AG04450 (cell line): ENCODE measurements at regions not wholly inside any gene's neighbourhood (a gene's known extent, or its start where the extent isn't known, plus 50 kb on each side); places are given as distances from the start of the nearest gene placed in this dataset.

ENCODE experiments used
- CTCF ChIA-PET: fragments of 300-600, 350-600 bp; formaldehyde crosslinking; extraction: SDS; loops from one replicate; lab custom pipeline; 2022; ENCODE audit warnings: antibody characterized with exemption, inconsistent platforms; lab: Charles Lee
- POLR2A ChIA-PET: fragments of 350-600 bp; formaldehyde crosslinking; extraction: SDS; loops from one replicate; lab custom pipeline; 2021; ENCODE audit warnings: antibody characterized with exemption, inconsistent platforms; lab: Yijun Ruan, JAX
- DNase-seq: peaks from one replicate; pipeline ENCODE4 v3.0.0-alpha.2; 2011; ENCODE audit warnings: low read depth, low spot score
- H3K27ac ChIP-seq: one replicate; pipeline ENCODE4 v1.5.1; 2012; ENCODE audit warnings: low read depth, low read length, control low read depth
- H3K27me3 ChIP-seq: one replicate; pipeline ENCODE4 v1.6.0; 2012; ENCODE audit warnings: low read length; ENCODE audit not compliant: control insufficient read depth, insufficient read depth
- H3K4me3 ChIP-seq: 2 replicates; pipeline ENCODE4 v1.5.1; 2011; ENCODE audit warnings: mild to moderate bottlenecking, low read depth, low read length, control low read depth
- H3K9me3 ChIP-seq: 2 replicates; pipeline ENCODE4 v1.5.1; 2012; ENCODE audit warnings: low read length; ENCODE audit not compliant: control insufficient read depth, insufficient read depth
- CTCF ChIP-seq: IDR thresholded peaks from 2 replicates; pipeline ENCODE4 v1.5.1; 2011; ENCODE audit warnings: low read depth, low read length, control low read depth, inconsistent platforms

DNA sequence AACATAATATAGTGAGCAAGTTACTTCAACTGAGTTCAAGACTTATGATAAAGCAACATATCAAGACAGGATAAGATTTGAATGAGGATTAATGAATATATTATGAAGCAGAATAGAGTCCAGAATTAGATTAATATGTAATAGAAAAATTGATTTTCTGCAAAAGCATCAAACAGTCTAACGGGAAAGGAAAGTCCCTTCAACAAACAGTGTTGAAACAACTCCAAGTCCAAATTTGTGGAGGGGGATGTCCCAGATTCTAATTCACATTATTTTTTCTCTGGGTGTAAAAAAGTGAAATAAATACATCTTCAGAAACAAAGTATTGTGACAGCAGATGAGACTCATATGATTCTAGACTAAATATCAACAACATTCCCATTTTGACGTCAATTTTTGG lies 289.7 kb downstream of the C6orf118 start:
- H3K27ac ChIP-seq = no peak overlapping the region
- no peak for DNase-seq
- POLR2A ChIA-PET = no interaction called here
- H3K9me3 ChIP-seq = peaks cover 14% of the 10 kb centered on the region
- CTCF ChIA-PET = no interaction called here
- no peak overlapping the region for H3K4me3 ChIP-seq
- no peaks in the 10 kb centered on the region for H3K27me3 ChIP-seq
- no peak for TF ChIP-seq CTCF

DNA sequence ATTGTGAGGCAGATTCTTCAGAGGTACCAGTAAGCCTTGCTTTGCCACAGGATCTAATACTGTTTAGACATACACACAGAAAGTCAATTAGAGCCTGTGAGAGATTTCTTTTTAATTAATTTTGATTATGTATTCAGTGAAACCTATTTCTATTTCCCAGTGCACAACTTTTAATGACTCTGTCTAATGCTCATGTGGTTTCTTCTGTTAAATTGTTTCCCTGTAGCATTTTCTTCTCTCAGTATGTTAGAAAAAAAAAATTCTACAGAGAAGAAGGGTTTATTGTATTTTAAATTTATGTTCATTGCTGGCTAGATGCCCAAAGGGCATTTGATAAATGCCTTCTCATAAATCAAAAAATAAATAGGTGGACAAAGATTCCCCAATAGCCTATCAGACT lies 293.7 kb downstream of the C6orf118 start:
- Histone ChIP-seq H3K9me3 (peaks cover 19% of the 10 kb centered on the region), H3K4me3 (no peak overlapping the region), H3K27ac (no peak overlapping the region), H3K27me3 (no peaks in the 10 kb centered on the region)
- no peak for DNase-seq
- POLR2A ChIA-PET = no interaction called here
- no peak for TF ChIP-seq CTCF
- CTCF ChIA-PET = no interaction called here

DNA sequence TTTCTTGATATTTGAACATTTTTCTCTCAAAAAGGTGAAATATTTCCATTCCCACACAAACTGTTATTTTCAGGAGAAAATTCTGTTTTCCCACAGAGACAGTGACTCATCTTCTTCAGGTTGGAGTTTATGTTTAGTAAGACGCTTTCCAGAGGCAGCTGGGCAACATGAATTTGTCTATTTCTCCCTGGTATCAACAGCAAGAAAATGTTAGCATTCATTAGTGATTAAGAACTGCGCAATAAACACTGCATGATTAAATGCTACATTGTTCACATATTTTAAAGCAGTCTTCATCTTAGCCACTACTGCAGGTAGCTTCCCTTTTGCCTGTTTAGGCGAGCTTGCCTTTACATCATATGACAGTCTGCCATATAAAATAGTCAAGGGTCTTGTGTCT lies 295.7 kb downstream of the C6orf118 start:
- no peak for DNase-seq
- H3K27me3 ChIP-seq = no peaks in the 10 kb centered on the region
- H3K9me3 ChIP-seq = peaks cover 21% of the 10 kb centered on the region; the same call in 1 of the 2 replicates
- no peak overlapping the region for H3K27ac ChIP-seq
- CTCF ChIA-PET = no interaction called here
- no peak overlapping the region for H3K4me3 ChIP-seq
- POLR2A ChIA-PET = no interaction called here
- no peak for TF ChIP-seq CTCF

- Histone ChIP-seq H3K4me3 (no peak overlapping the region), H3K27ac (no peak overlapping the region), H3K27me3 (no peaks in the 10 kb centered on the region), H3K9me3 (peaks cover 27% of the 10 kb centered on the region; the same call in 1 of the 2 replicates)
- ChIA-PET CTCF (no interaction called here), POLR2A (no interaction called here)
- no peak for TF ChIP-seq CTCF
- no peak for DNase-seq
Measured at GRCh38 chr6:165012183-165012582, 297.2 kb downstream of the C6orf118 start.

DNA sequence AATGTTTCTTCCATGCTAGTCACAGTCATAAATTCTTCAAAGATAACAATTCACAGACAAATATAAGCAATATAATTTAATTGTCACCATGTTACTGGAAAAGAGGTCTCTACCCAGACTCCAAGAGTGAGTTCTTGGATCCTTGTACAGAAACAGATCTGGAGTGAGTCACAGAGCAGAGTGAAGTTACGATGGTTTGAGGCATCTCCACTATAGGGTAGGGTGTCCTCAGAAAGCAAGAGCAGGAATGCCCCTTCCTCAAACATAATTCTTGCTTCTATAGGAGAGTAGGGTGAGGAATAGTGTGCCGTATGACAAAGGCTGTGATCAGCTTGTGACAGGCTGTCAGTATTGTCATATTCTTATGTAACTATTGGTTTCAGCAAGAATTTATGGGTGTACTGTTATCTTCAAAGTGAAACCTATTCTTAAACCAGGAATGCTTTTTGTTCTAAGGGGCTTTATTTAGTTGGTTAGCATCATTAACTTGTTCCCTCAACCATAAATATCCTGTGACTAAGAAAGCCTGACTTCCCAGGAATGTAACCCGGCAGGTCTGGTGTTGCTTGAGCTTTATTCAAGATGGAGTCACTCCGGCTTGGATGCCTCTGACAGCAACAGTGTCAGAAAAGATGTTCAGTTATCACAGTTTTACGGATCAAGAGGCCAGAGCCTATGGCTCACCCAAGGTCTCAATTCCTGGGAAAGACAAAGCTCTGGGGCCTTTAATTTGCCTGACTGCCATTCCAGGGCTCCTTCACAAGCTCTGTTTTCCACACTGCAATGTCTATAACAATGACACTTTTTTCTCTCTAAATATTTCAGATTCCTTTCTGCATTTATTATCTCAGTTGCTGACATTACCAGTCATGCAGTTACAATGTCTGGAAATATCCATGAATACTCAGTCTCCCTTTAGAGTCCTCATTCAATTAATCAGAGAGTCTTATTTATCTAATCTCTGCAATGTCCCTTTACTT lies 298.6 kb downstream of the C6orf118 start:
- Histone ChIP-seq H3K27ac (no peak overlapping the region), H3K27me3 (no peaks in the 10 kb centered on the region), H3K4me3 (no peak overlapping the region), H3K9me3 (peaks cover 35% of the 10 kb centered on the region; the same call in 1 of the 2 replicates)
- no peak for DNase-seq
- ChIA-PET CTCF (no interaction called here), POLR2A (no interaction called here)
- TF ChIP-seq CTCF = no peak
